Peyer's patch (tissue), 4 donors: ENCODE measurements at regions not wholly inside any gene's neighbourhood (a gene's known extent, or its start where the extent isn't known, plus 50 kb on each side); places are given as distances from the start of the nearest gene placed in this dataset.

ENCODE experiments used
- DNase-seq, 3 donors: peaks; one replicate each; pipeline ENCODE4 v3.0.0-alpha.2; 2017 to 2019
- H3K27ac ChIP-seq, 4 donors: fragments of 200-600 bp; sonication (generic); one replicate each; pipeline ENCODE4 v1.5.1; 2016 to 2019
- H3K27me3 ChIP-seq, 2 donors: fragments of 200-600 bp; sonication (generic); one replicate each; pipeline ENCODE4 v1.5.1; 2019
- H3K36me3 ChIP-seq, 3 donors: fragments of 200-600 bp; sonication (generic); one replicate each; pipeline ENCODE4 v1.5.1; 2016 to 2019
- H3K4me1 ChIP-seq, 4 donors: fragments of 200-600 bp; sonication (generic); one replicate each; pipeline ENCODE4 v1.5.1; 2016 to 2019
- H3K4me3 ChIP-seq, 4 donors: fragments of 200-600 bp; sonication (generic); 1 replicate in 3 of 4; 2 replicates in 1 of 4; pipeline ENCODE4 v1.5.1; 2016 to 2019; ENCODE audit warnings: mild to moderate bottlenecking in 1 of 4
- H3K9me3 ChIP-seq, 4 donors: fragments of 200-600 bp; sonication (generic); one replicate each; pipeline ENCODE4 v1.5.1; 2016 to 2019; ENCODE audit warnings: mild to moderate bottlenecking in 1 of 4
- POLR2A ChIP-seq, 2 donors: fragments of 450-650 bp; IDR thresholded peaks; one replicate each; pipeline ENCODE4 v1.5.1; 2017; ENCODE audit warnings: antibody characterized with exemption in 2 of 2, mild to moderate bottlenecking in 2 of 2, moderate library complexity in 2 of 2
- TF ChIP-seq, protein P1 (sequence below), 6 experiments: fragments of 450-650 bp in 4 of 6; fragments of 200-600 bp in 2 of 6; sonication (generic) in 1 of 6; IDR thresholded peaks; one replicate each; pipeline ENCODE4 v1.5.1; 2017 to 2019; ENCODE audit warnings: antibody characterized with exemption in 6 of 6, mild to moderate bottlenecking in 3 of 6, moderate library complexity in 1 of 6

DNA sequence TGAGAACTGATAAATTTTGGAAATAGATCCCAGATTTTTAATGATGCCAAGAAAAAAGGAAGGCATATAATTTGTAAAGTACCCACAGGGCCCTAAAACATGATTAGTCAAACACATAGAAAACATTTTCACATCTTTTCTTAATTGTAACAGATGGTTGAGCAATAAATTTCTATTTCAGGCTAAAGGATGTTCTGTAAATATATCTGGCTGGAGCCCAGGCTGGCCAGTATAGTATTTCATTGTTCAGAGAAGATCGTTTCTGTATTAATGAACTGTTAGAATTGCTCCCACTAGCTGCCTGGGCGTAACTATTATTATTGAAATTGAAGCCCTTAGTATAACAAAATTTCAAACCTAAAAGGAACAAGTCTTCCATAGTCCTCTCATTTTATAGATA, 105.3 kb upstream of the SMC2 start:
- Histone ChIP-seq H3K27ac (no peak overlapping the region), H3K9me3 (no peaks in the 10 kb centered on the region), H3K36me3 (no peaks in the 10 kb centered on the region), H3K4me3 (no peak overlapping the region), H3K27me3 (no peaks in the 10 kb centered on the region), H3K4me1 (no peaks in the 10 kb centered on the region)
- no peak for DNase-seq
- no peak for TF ChIP-seq POLR2A (IDR thresholded peaks at IDR 0.05)

DNA sequence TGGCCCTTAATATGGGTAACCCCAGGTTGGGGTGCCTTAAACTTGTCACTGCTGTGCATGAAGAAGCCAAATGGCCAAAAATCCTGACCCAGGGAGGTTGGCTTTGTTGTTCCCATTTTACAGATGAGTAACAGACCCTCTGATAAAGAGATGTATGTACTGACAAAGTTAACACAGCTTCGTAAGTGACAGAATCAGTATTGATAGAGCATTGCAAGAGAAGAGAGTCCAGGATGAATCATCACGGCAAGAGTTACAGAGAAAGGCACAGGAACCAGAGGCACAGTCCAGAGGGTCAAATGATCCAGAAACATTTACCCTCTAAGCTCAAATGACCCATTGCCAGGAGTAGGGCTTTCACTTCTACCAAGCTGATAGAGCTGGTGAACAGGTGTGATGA, 103.8 kb upstream of the SMC2 start:
- no peak for TF ChIP-seq POLR2A (IDR thresholded peaks at IDR 0.05)
- TF ChIP-seq, protein P1, sequence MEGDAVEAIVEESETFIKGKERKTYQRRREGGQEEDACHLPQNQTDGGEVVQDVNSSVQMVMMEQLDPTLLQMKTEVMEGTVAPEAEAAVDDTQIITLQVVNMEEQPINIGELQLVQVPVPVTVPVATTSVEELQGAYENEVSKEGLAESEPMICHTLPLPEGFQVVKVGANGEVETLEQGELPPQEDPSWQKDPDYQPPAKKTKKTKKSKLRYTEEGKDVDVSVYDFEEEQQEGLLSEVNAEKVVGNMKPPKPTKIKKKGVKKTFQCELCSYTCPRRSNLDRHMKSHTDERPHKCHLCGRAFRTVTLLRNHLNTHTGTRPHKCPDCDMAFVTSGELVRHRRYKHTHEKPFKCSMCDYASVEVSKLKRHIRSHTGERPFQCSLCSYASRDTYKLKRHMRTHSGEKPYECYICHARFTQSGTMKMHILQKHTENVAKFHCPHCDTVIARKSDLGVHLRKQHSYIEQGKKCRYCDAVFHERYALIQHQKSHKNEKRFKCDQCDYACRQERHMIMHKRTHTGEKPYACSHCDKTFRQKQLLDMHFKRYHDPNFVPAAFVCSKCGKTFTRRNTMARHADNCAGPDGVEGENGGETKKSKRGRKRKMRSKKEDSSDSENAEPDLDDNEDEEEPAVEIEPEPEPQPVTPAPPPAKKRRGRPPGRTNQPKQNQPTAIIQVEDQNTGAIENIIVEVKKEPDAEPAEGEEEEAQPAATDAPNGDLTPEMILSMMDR (IDR thresholded peaks at IDR 0.05), result no peak
- Histone ChIP-seq H3K9me3 (no peaks in the 10 kb centered on the region), H3K4me1 (no peaks in the 10 kb centered on the region), H3K27ac (no peak overlapping the region), H3K27me3 (no peaks in the 10 kb centered on the region), H3K4me3 (no peak overlapping the region), H3K36me3 (no peaks in the 10 kb centered on the region)
- DNase-seq, result no peak

DNA sequence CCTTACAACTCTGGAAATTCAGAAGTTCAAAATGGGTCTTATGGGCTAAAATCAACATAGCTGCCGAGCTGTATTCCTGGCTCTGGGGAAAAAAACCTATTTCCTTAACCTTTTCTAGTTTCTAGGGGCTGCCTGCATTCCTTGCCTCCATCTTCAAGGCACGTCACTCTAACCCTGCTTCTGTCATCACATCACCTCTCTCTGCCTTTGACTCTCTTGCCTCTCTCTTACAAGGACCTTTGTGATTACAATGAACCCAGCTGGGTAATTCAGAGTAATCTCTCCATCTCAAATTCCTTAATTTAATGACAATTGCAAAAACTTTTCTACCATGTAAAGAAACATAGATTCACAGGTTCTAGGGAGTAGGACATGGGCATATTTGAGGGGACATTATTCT, 103.1 kb upstream of the SMC2 start:
- no peaks in the 10 kb centered on the region for H3K36me3 ChIP-seq
- no peaks in the 10 kb centered on the region for H3K4me1 ChIP-seq
- TF ChIP-seq POLR2A (IDR thresholded peaks at IDR 0.05), result no peak
- no peak for DNase-seq
- H3K27ac ChIP-seq, result no peak overlapping the region
- no peaks in the 10 kb centered on the region for H3K9me3 ChIP-seq
- no peak overlapping the region for H3K4me3 ChIP-seq
- no peaks in the 10 kb centered on the region for H3K27me3 ChIP-seq

GRCh38 chr9:103991698-103992097, 102.4 kb upstream of the SMC2 start:
- Histone ChIP-seq H3K4me3 (no peak overlapping the region), H3K27ac (no peak overlapping the region), H3K27me3 (no peaks in the 10 kb centered on the region), H3K36me3 (no peaks in the 10 kb centered on the region), H3K9me3 (no peaks in the 10 kb centered on the region), H3K4me1 (no peaks in the 10 kb centered on the region)
- TF ChIP-seq, protein P1 (IDR thresholded peaks at IDR 0.05), result no peak
- TF ChIP-seq POLR2A (IDR thresholded peaks at IDR 0.05), result no peak
- DNase-seq, result no peak

DNA sequence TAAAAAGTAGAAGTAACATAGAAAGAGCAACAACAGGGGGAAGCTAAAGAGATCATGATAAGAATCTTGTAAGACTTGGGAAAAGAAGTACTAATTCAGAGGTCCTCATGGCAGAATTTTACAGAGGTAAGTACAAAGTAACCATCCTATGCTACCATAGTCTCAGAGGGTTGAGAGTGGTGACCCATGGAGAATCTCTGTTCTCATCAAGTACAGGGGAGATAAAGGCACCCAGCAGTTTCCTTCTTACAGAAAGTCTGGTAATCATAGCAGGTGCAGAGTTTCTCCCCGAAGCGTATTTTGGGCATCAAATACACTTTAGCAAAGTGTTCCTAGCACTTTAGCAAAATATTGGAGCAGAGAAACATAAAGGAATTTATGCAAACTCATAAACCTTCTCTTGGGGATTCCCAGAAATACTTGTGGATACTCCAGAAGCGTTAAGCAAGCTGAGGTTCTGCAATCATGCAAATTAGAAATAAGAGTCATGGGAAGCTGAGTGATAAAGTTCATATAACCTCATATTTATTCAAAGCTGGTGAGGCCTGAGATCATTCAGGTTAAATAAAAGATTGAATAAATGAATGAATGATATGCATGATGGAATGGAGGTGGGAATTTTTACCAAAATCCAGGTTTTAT, 101.0 kb upstream of the SMC2 start:
- Histone ChIP-seq H3K4me3 (no peak overlapping the region), H3K9me3 (no peaks in the 10 kb centered on the region), H3K27ac (no peak overlapping the region), H3K4me1 (no peaks in the 10 kb centered on the region), H3K36me3 (no peaks in the 10 kb centered on the region), H3K27me3 (no peaks in the 10 kb centered on the region)
- TF ChIP-seq, protein P1 (IDR thresholded peaks at IDR 0.05), result no peak
- no peak for TF ChIP-seq POLR2A (IDR thresholded peaks at IDR 0.05)
- DNase-seq, result no peak

GRCh38 chr9:103997856-103998370, 96.2 kb upstream of the SMC2 start:
- H3K4me3 ChIP-seq, result no peak overlapping the region
- TF ChIP-seq POLR2A (IDR thresholded peaks at IDR 0.05), result no peak
- TF ChIP-seq, protein P1 (IDR thresholded peaks at IDR 0.05), result no peak
- H3K4me1 ChIP-seq, result no peaks in the 10 kb centered on the region
- H3K36me3 ChIP-seq, result no peaks in the 10 kb centered on the region
- no peaks in the 10 kb centered on the region for H3K9me3 ChIP-seq
- no peak for DNase-seq
- no peaks in the 10 kb centered on the region for H3K27me3 ChIP-seq
- no peak overlapping the region for H3K27ac ChIP-seq
